Keratinocyte (primary cell): ENCODE measurements at regions not wholly inside any gene's neighbourhood (a gene's known extent, or its start where the extent isn't known, plus 50 kb on each side); places are given as distances from the start of the nearest gene placed in this dataset.

Source experiments
- DNase-seq: peaks from one replicate; pipeline ENCODE4 v3.0.0-alpha.2; 2011; ENCODE audit warnings: low read depth, missing footprints, low spot score
- FAIRE-seq: peaks from 2 replicates; lab custom pipeline; 2011; peaks lifted over from hg19 to GRCh38; lab: Jason Lieb, UNC
- H2AFZ ChIP-seq: 2 replicates; pipeline ENCODE4 v1.6.0; 2012; ENCODE audit warnings: low read length, control low read depth, inconsistent platforms; ENCODE audit not compliant: control insufficient read depth
- H3K27ac ChIP-seq: 2 replicates; pipeline ENCODE4 v1.5.1; 2011; ENCODE audit warnings: low read length; ENCODE audit not compliant: control insufficient read depth, insufficient read depth
- H3K27me3 ChIP-seq: 3 replicates; pipeline ENCODE4 v1.6.0; 2011; ENCODE audit warnings: low read length; ENCODE audit not compliant: control insufficient read depth, insufficient read depth; ENCODE audit errors: extremely low read depth
- H3K36me3 ChIP-seq, 2 experiments: 2 replicates in 1 of 2; 3 replicates in 1 of 2; pipeline ENCODE4 v1.5.1; 2011; ENCODE audit warnings: low read length in 2 of 2, mild to moderate bottlenecking in 1 of 2; ENCODE audit not compliant: control insufficient read depth in 2 of 2, insufficient read depth in 2 of 2; ENCODE audit errors: extremely low read depth in 1 of 2
- H3K4me1 ChIP-seq: 3 replicates; pipeline ENCODE4 v1.5.1; 2011; ENCODE audit warnings: low read length; ENCODE audit not compliant: control insufficient read depth, insufficient read depth; ENCODE audit errors: extremely low read depth
- H3K4me2 ChIP-seq: 3 replicates; pipeline ENCODE4 v1.6.0; 2011; ENCODE audit warnings: low read depth, low read length; ENCODE audit not compliant: control insufficient read depth, insufficient read depth; ENCODE audit errors: extremely low read depth
- H3K4me3 ChIP-seq, 3 experiments: fragments of 200-600 bp in 1 of 3; sonication (generic) in 1 of 3; 2 replicates in 2 of 3; 3 replicates in 1 of 3; pipeline ENCODE4 v1.5.1; 2011 to 2016; ENCODE audit warnings: low read length in 3 of 3, mild to moderate bottlenecking in 3 of 3, control low read depth in 2 of 3, inconsistent platforms in 1 of 3, low read depth in 1 of 3, mixed read lengths in 1 of 3, mixed run types in 1 of 3, moderate library complexity in 1 of 3; ENCODE audit not compliant: control insufficient read depth in 2 of 3, insufficient read depth in 2 of 3; ENCODE audit errors: extremely low read depth in 1 of 3
- H3K79me2 ChIP-seq: 2 replicates; pipeline ENCODE4 v1.6.0; 2012; ENCODE audit warnings: low read length; ENCODE audit not compliant: control insufficient read depth, insufficient read depth
- H3K9ac ChIP-seq: 3 replicates; pipeline ENCODE4 v1.6.0; 2011; ENCODE audit warnings: low read length; ENCODE audit not compliant: control insufficient read depth, insufficient read depth; ENCODE audit errors: extremely low read depth
- H3K9me1 ChIP-seq: 3 replicates; pipeline ENCODE4 v1.6.0; 2011; ENCODE audit warnings: low read length; ENCODE audit not compliant: control insufficient read depth, insufficient read depth; ENCODE audit errors: extremely low read depth
- H3K9me3 ChIP-seq: 2 replicates; pipeline ENCODE4 v1.5.1; 2012; ENCODE audit warnings: low read depth, low read length; ENCODE audit not compliant: control insufficient read depth
- H4K20me1 ChIP-seq: 3 replicates; pipeline ENCODE4 v1.6.0; 2011; ENCODE audit warnings: low read length; ENCODE audit not compliant: control insufficient read depth, insufficient read depth; ENCODE audit errors: extremely low read depth
- CTCF ChIP-seq, 3 experiments: IDR thresholded peaks in 1 of 3; conservative IDR thresholded peaks in 1 of 3; optimal IDR thresholded peaks in 1 of 3; 2 replicates in 2 of 3; 3 replicates in 1 of 3; pipeline versions ENCODE3 to v1.5.1; 2011; ENCODE audit warnings: low read length in 3 of 3, mild to moderate bottlenecking in 3 of 3, moderate library complexity in 2 of 3, control low read depth in 1 of 3, inconsistent platforms in 1 of 3; ENCODE audit not compliant: insufficient read depth in 2 of 3; ENCODE audit errors: extremely low read depth in 1 of 3
- EZH2 ChIP-seq: IDR thresholded peaks from one replicate; pipeline ENCODE4 v1.6.1; 2012; ENCODE audit warnings: inconsistent platforms, mild to moderate bottlenecking, low read length, moderate library complexity
- dilution Hi-C: fragments of 300-500 bp; cut with MboI; formaldehyde crosslinking; loops from one replicate; pipeline ENCODE4 v1.7.0; 2020; ENCODE audit warnings: low sequenced_read_pairs; ENCODE audit not compliant: extremely low pct_ligation_motif_present

- FAIRE-seq: no peak
- no peak for DNase-seq
Observed at GRCh38 chr5:16350816-16351215, 114.8 kb downstream of the ZNF622 start.

GRCh38 chr5:16346380-16346779 is 119.2 kb downstream of the ZNF622 start:
- H3K4me1 ChIP-seq: no peaks in the 10 kb centered on the region
- no peak overlapping the region for H3K9ac ChIP-seq
- no peaks in the 10 kb centered on the region for H4K20me1 ChIP-seq
- no peaks in the 10 kb centered on the region for H3K27me3 ChIP-seq
- dilution Hi-C loops: no loop called here
- H3K36me3 ChIP-seq: no peaks in the 10 kb centered on the region
- no peaks in the 10 kb centered on the region for H3K79me2 ChIP-seq
- H3K9me3 ChIP-seq: no peaks in the 10 kb centered on the region
- no peak for FAIRE-seq
- no peak overlapping the region for H3K4me3 ChIP-seq
- TF ChIP-seq EZH2 (no peak), CTCF (optimal IDR thresholded peaks at IDR 0.05 in 1 of 3, IDR thresholded peaks at IDR 0.05 in 1 of 3, conservative IDR thresholded peaks at IDR 0.05 in 1 of 3; ENCODE audit: extremely low read depth in 1 of 3, insufficient read depth in 2 of 3, low read length in 3 of 3) (no peak)
- DNase-seq: no peak
- no peak overlapping the region for H3K4me2 ChIP-seq
- H3K27ac ChIP-seq: no peak overlapping the region
- H3K9me1 ChIP-seq: no peaks in the 10 kb centered on the region
- H2AFZ ChIP-seq: no peak overlapping the region

More at GRCh38 chr5:16350816-16351215, 114.8 kb downstream of the ZNF622 start:
- no peak overlapping the region for H3K4me2 ChIP-seq
- no peaks in the 10 kb centered on the region for H4K20me1 ChIP-seq
- H3K79me2 ChIP-seq: no peaks in the 10 kb centered on the region
- TF ChIP-seq EZH2 (no peak), CTCF (optimal IDR thresholded peaks at IDR 0.05 in 1 of 3, IDR thresholded peaks at IDR 0.05 in 1 of 3, conservative IDR thresholded peaks at IDR 0.05 in 1 of 3; ENCODE audit: extremely low read depth in 1 of 3, insufficient read depth in 2 of 3, low read length in 3 of 3) (no peak)
- H3K36me3 ChIP-seq: no peaks in the 10 kb centered on the region
- no peak overlapping the region for H2AFZ ChIP-seq
- no peaks in the 10 kb centered on the region for H3K9me3 ChIP-seq
- H3K27me3 ChIP-seq: no peaks in the 10 kb centered on the region
- H3K27ac ChIP-seq: no peak overlapping the region
- dilution Hi-C loops: no loop called here
- H3K4me1 ChIP-seq: no peaks in the 10 kb centered on the region
- no peaks in the 10 kb centered on the region for H3K9me1 ChIP-seq
- H3K4me3 ChIP-seq: no peak overlapping the region
- H3K9ac ChIP-seq: no peak overlapping the region
